ENCODE measurements at regions not wholly inside any gene's neighbourhood (a gene's known extent, or its start where the extent isn't known, plus 50 kb on each side); places are given as distances from the start of the nearest gene placed in this dataset.

GRCh38 chr10:88023676-88024075 is 160.3 kb downstream of the PTEN start:
- DNase-seq (ENCODE audit: low spot score) = no peak
- no peak for ATAC-seq

- no peak for ATAC-seq
- DNase-seq (ENCODE audit: low spot score) = no peak
Measured at GRCh38 chr10:88026031-88026430, 162.6 kb downstream of the PTEN start.

GRCh38 chr10:88027570-88027969 is 164.1 kb downstream of the PTEN start:
- DNase-seq (ENCODE audit: low spot score) = no peak
- ATAC-seq = peak; percentile 47

- no peak for ATAC-seq
- no peak for DNase-seq (ENCODE audit: low spot score)
Measured at GRCh38 chr10:88028072-88028471, 164.6 kb downstream of the PTEN start.

- DNase-seq (ENCODE audit: low spot score) = peak; percentile 58
- ATAC-seq = peak; percentile 98
Measured at GRCh38 chr10:88028654-88029053, 165.2 kb downstream of the PTEN start.

GRCh38 chr10:88032566-88032965 is 169.1 kb downstream of the PTEN start:
- ATAC-seq (no peak), DNase-seq (ENCODE audit: low spot score) (no peak)

- DNase-seq (ENCODE audit: low spot score) (no peak), ATAC-seq (no peak)
Measured at GRCh38 chr10:88033385-88033784, 170.0 kb downstream of the PTEN start.

- ATAC-seq (no peak), DNase-seq (ENCODE audit: low spot score) (no peak)
Measured at GRCh38 chr10:88033793-88034192, 170.4 kb downstream of the PTEN start.

- DNase-seq (ENCODE audit: low spot score) = no peak
- ATAC-seq = no peak
Measured at GRCh38 chr10:88036126-88036525, 172.7 kb downstream of the PTEN start.

GRCh38 chr10:88037623-88038022 is 174.2 kb downstream of the PTEN start:
- ATAC-seq (no peak), DNase-seq (ENCODE audit: low spot score) (no peak)

GRCh38 chr10:88038268-88038667 is 174.8 kb downstream of the PTEN start:
- ATAC-seq (no peak), DNase-seq (ENCODE audit: low spot score) (no peak)

- no peak for DNase-seq (ENCODE audit: low spot score)
- ATAC-seq = no peak
Measured at GRCh38 chr10:88039496-88040200, 176.2 kb downstream of the PTEN start.

GRCh38 chr10:88041243-88042159 is 178.1 kb downstream of the PTEN start:
- DNase-seq (ENCODE audit: low spot score) (no peak), ATAC-seq (no peak)

GRCh38 chr10:88042160-88043100 is 179.0 kb downstream of the PTEN start:
- ATAC-seq = peak; percentile 29
- no peak for DNase-seq (ENCODE audit: low spot score)

- DNase-seq (ENCODE audit: low spot score) (no peak), ATAC-seq (no peak)
Measured at GRCh38 chr10:88045096-88045495, 181.7 kb downstream of the PTEN start.

- ATAC-seq = no peak
- no peak for DNase-seq (ENCODE audit: low spot score)
Measured at GRCh38 chr10:88045656-88046415, 182.4 kb downstream of the PTEN start.

- no peak for ATAC-seq
- DNase-seq (ENCODE audit: low spot score) = no peak
Measured at GRCh38 chr10:88047579-88047978, 184.2 kb downstream of the PTEN start.

- ATAC-seq = no peak
- DNase-seq (ENCODE audit: low spot score) = no peak
Measured at GRCh38 chr10:88048312-88048711, 184.9 kb downstream of the PTEN start.

- ATAC-seq (no peak), DNase-seq (ENCODE audit: low spot score) (no peak)
Measured at GRCh38 chr10:88049204-88049603, 185.8 kb downstream of the PTEN start.

GRCh38 chr10:88057720-88058119 is 194.3 kb downstream of the PTEN start:
- DNase-seq (ENCODE audit: low spot score) (no peak), ATAC-seq (no peak)

Measured in left lobe of liver (tissue), 2 donors.